ENCODE measurements at regions not wholly inside any gene's neighbourhood (a gene's known extent, or its start where the extent isn't known, plus 50 kb on each side); places are given as distances from the start of the nearest gene placed in this dataset.

GRCh38 chr4:84238247-84239090, 260.6 kb downstream of the NKX6-1 start:
- CTCF ChIA-PET, result no interaction called here

GRCh38 chr4:84237008-84237407, 262.1 kb downstream of the NKX6-1 start:
- DNase-seq, result no peak
- 83% methylated on average over 3 of the region's 4 CpGs for WGBS (ENCODE audit: insufficient coverage)
- no peaks in the 10 kb centered on the region for H3K4me1 ChIP-seq (ENCODE audit: control extremely low read depth in 1 of 4, control insufficient read depth in 4 of 4, insufficient read depth in 4 of 4, low read length in 3 of 4)
- no peak overlapping the region for H3K4me3 ChIP-seq (ENCODE audit: control insufficient read depth in 1 of 7, extremely low read depth in 1 of 7, insufficient read depth in 4 of 7, low read depth in 2 of 7, low read length in 6 of 7)
- POLR2A ChIA-PET, result no interaction called here
- CTCF ChIA-PET, result no interaction called here
- H3K27ac ChIP-seq (ENCODE audit: insufficient read depth in 1 of 2, low read depth in 1 of 2, low read length in 2 of 2, poor library complexity in 1 of 2, severe bottlenecking in 2 of 2), result no peak overlapping the region
- H3K9me3 ChIP-seq (ENCODE audit: control extremely low read depth in 1 of 5, control insufficient read depth in 4 of 5, insufficient read depth in 2 of 5, low read depth in 1 of 5, low read length in 4 of 5), result no peaks in the 10 kb centered on the region
- H3K27me3 ChIP-seq (replicated peaks in 2 of 5; ENCODE audit: control insufficient read depth in 4 of 5, insufficient read depth in 5 of 5, low read length in 4 of 5), result no peaks in the 10 kb centered on the region
- no peaks in the 10 kb centered on the region for H3K36me3 ChIP-seq (ENCODE audit: control insufficient read depth in 4 of 4, insufficient read depth in 4 of 4, low read length in 3 of 4)

More at GRCh38 chr4:84238247-84239090, 260.6 kb downstream of the NKX6-1 start:
- WGBS (ENCODE audit: insufficient coverage), result 62% methylated on average over 4 of the region's 7 CpGs
- no peak overlapping the region for H3K4me3 ChIP-seq (ENCODE audit: control insufficient read depth in 1 of 7, extremely low read depth in 1 of 7, insufficient read depth in 4 of 7, low read depth in 2 of 7, low read length in 6 of 7)
- POLR2A ChIA-PET, result no interaction called here
- no peak overlapping the region for H3K27ac ChIP-seq (ENCODE audit: insufficient read depth in 1 of 2, low read depth in 1 of 2, low read length in 2 of 2, poor library complexity in 1 of 2, severe bottlenecking in 2 of 2)
- no peaks in the 10 kb centered on the region for H3K36me3 ChIP-seq (ENCODE audit: control insufficient read depth in 4 of 4, insufficient read depth in 4 of 4, low read length in 3 of 4)
- H3K9me3 ChIP-seq (ENCODE audit: control extremely low read depth in 1 of 5, control insufficient read depth in 4 of 5, insufficient read depth in 2 of 5, low read depth in 1 of 5, low read length in 4 of 5), result no peaks in the 10 kb centered on the region
- DNase-seq, result no peak
- no peaks in the 10 kb centered on the region for H3K27me3 ChIP-seq (replicated peaks in 2 of 5; ENCODE audit: control insufficient read depth in 4 of 5, insufficient read depth in 5 of 5, low read length in 4 of 5)
- no peaks in the 10 kb centered on the region for H3K4me1 ChIP-seq (ENCODE audit: control extremely low read depth in 1 of 4, control insufficient read depth in 4 of 4, insufficient read depth in 4 of 4, low read length in 3 of 4)

GRCh38 chr4:84235126-84235944, 263.8 kb downstream of the NKX6-1 start:
- ChIA-PET CTCF (no interaction called here), POLR2A (no interaction called here)
- Histone ChIP-seq H3K4me3 (ENCODE audit: control insufficient read depth in 1 of 7, extremely low read depth in 1 of 7, insufficient read depth in 4 of 7, low read depth in 2 of 7, low read length in 6 of 7) (no peak overlapping the region), H3K36me3 (ENCODE audit: control insufficient read depth in 4 of 4, insufficient read depth in 4 of 4, low read length in 3 of 4) (no peaks in the 10 kb centered on the region), H3K4me1 (ENCODE audit: control extremely low read depth in 1 of 4, control insufficient read depth in 4 of 4, insufficient read depth in 4 of 4, low read length in 3 of 4) (no peaks in the 10 kb centered on the region), H3K27me3 (replicated peaks in 2 of 5; ENCODE audit: control insufficient read depth in 4 of 5, insufficient read depth in 5 of 5, low read length in 4 of 5) (no peaks in the 10 kb centered on the region), H3K27ac (ENCODE audit: insufficient read depth in 1 of 2, low read depth in 1 of 2, low read length in 2 of 2, poor library complexity in 1 of 2, severe bottlenecking in 2 of 2) (no peak overlapping the region), H3K9me3 (ENCODE audit: control extremely low read depth in 1 of 5, control insufficient read depth in 4 of 5, insufficient read depth in 2 of 5, low read depth in 1 of 5, low read length in 4 of 5) (no peaks in the 10 kb centered on the region)
- DNase-seq, result no peak
- 100% methylated on average over 2 of the region's 6 CpGs for WGBS (ENCODE audit: insufficient coverage)

GRCh38 chr4:84232309-84233095, 266.6 kb downstream of the NKX6-1 start:
- Histone ChIP-seq H3K9me3 (ENCODE audit: control extremely low read depth in 1 of 5, control insufficient read depth in 4 of 5, insufficient read depth in 2 of 5, low read depth in 1 of 5, low read length in 4 of 5) (no peaks in the 10 kb centered on the region), H3K27ac (ENCODE audit: insufficient read depth in 1 of 2, low read depth in 1 of 2, low read length in 2 of 2, poor library complexity in 1 of 2, severe bottlenecking in 2 of 2) (no peak overlapping the region), H3K4me1 (ENCODE audit: control extremely low read depth in 1 of 4, control insufficient read depth in 4 of 4, insufficient read depth in 4 of 4, low read length in 3 of 4) (no peaks in the 10 kb centered on the region), H3K27me3 (replicated peaks in 2 of 5; ENCODE audit: control insufficient read depth in 4 of 5, insufficient read depth in 5 of 5, low read length in 4 of 5) (no peaks in the 10 kb centered on the region), H3K4me3 (ENCODE audit: control insufficient read depth in 1 of 7, extremely low read depth in 1 of 7, insufficient read depth in 4 of 7, low read depth in 2 of 7, low read length in 6 of 7) (no peak overlapping the region), H3K36me3 (ENCODE audit: control insufficient read depth in 4 of 4, insufficient read depth in 4 of 4, low read length in 3 of 4) (no peaks in the 10 kb centered on the region)
- no peak for DNase-seq
- ChIA-PET POLR2A (no interaction called here), CTCF (no interaction called here)
- WGBS (ENCODE audit: insufficient coverage), result 66% methylated on average over 3 of the region's 7 CpGs

GRCh38 chr4:84231539-84232055, 267.5 kb downstream of the NKX6-1 start:
- no peaks in the 10 kb centered on the region for H3K27me3 ChIP-seq (replicated peaks in 2 of 5; ENCODE audit: control insufficient read depth in 4 of 5, insufficient read depth in 5 of 5, low read length in 4 of 5)
- H3K4me1 ChIP-seq (ENCODE audit: control extremely low read depth in 1 of 4, control insufficient read depth in 4 of 4, insufficient read depth in 4 of 4, low read length in 3 of 4), result no peaks in the 10 kb centered on the region
- H3K4me3 ChIP-seq (ENCODE audit: control insufficient read depth in 1 of 7, extremely low read depth in 1 of 7, insufficient read depth in 4 of 7, low read depth in 2 of 7, low read length in 6 of 7), result no peak overlapping the region
- POLR2A ChIA-PET, result no interaction called here
- CTCF ChIA-PET, result no interaction called here
- WGBS (ENCODE audit: insufficient coverage), result 92% methylated on average over 2 of the region's 2 CpGs
- H3K36me3 ChIP-seq (ENCODE audit: control insufficient read depth in 4 of 4, insufficient read depth in 4 of 4, low read length in 3 of 4), result no peaks in the 10 kb centered on the region
- no peaks in the 10 kb centered on the region for H3K9me3 ChIP-seq (ENCODE audit: control extremely low read depth in 1 of 5, control insufficient read depth in 4 of 5, insufficient read depth in 2 of 5, low read depth in 1 of 5, low read length in 4 of 5)
- no peak for DNase-seq
- H3K27ac ChIP-seq (ENCODE audit: insufficient read depth in 1 of 2, low read depth in 1 of 2, low read length in 2 of 2, poor library complexity in 1 of 2, severe bottlenecking in 2 of 2), result no peak overlapping the region

GRCh38 chr4:84224522-84224921, 274.6 kb downstream of the NKX6-1 start:
- WGBS (ENCODE audit: insufficient coverage), result 100% methylated on average over 1 of the region's 4 CpGs
- Histone ChIP-seq H3K27me3 (replicated peaks in 2 of 5; ENCODE audit: control insufficient read depth in 4 of 5, insufficient read depth in 5 of 5, low read length in 4 of 5) (no peaks in the 10 kb centered on the region), H3K4me1 (ENCODE audit: control extremely low read depth in 1 of 4, control insufficient read depth in 4 of 4, insufficient read depth in 4 of 4, low read length in 3 of 4) (no peaks in the 10 kb centered on the region), H3K27ac (ENCODE audit: insufficient read depth in 1 of 2, low read depth in 1 of 2, low read length in 2 of 2, poor library complexity in 1 of 2, severe bottlenecking in 2 of 2) (no peak overlapping the region), H3K9me3 (ENCODE audit: control extremely low read depth in 1 of 5, control insufficient read depth in 4 of 5, insufficient read depth in 2 of 5, low read depth in 1 of 5, low read length in 4 of 5) (peaks cover 0 to 1% (median 0%) of the 10 kb centered on the region in 5 experiments), H3K36me3 (ENCODE audit: control insufficient read depth in 4 of 4, insufficient read depth in 4 of 4, low read length in 3 of 4) (no peaks in the 10 kb centered on the region), H3K4me3 (ENCODE audit: control insufficient read depth in 1 of 7, extremely low read depth in 1 of 7, insufficient read depth in 4 of 7, low read depth in 2 of 7, low read length in 6 of 7) (no peak overlapping the region)
- no peak for DNase-seq
- CTCF ChIA-PET, result no interaction called here
- POLR2A ChIA-PET, result no interaction called here

All from common myeloid progenitor, CD34-positive (primary cell).